ENCODE measurements at regions not wholly inside any gene's neighbourhood (a gene's known extent, or its start where the extent isn't known, plus 50 kb on each side); places are given as distances from the start of the nearest gene placed in this dataset.

- no peak for TF ChIP-seq EZH2 (IDR thresholded peaks at IDR 0.05; ENCODE audit: insufficient read depth, low read length)
- no peak for TF ChIP-seq CTCF (IDR thresholded peaks at IDR 0.05; ENCODE audit: insufficient read depth, low read depth, low read length)
These were observed 222.4 kb upstream of the JARID2 start for GRCh38 chr6:15023448-15023847.
